H9 (cell line): ENCODE measurements at regions not wholly inside any gene's neighbourhood (a gene's known extent, or its start where the extent isn't known, plus 50 kb on each side); places are given as distances from the start of the nearest gene placed in this dataset.

Source experiments
- DNase-seq: peaks from one replicate; pipeline ENCODE4 v3.0.0-alpha.2; 2017
- H2AFZ ChIP-seq: one replicate; pipeline ENCODE4 v1.6.1; 2013; ENCODE audit warnings: mild to moderate bottlenecking, low read length, control low read depth, moderate library complexity
- H2AK5ac ChIP-seq: 2 replicates; pipeline ENCODE4 v1.6.1; 2013; ENCODE audit warnings: low read length, control low read depth, mixed read lengths; ENCODE audit not compliant: insufficient read length
- H2BK120ac ChIP-seq: one replicate; pipeline ENCODE4 v1.6.1; 2013; ENCODE audit warnings: low read depth, mild to moderate bottlenecking, low read length, control low read depth, inconsistent platforms; ENCODE audit not compliant: poor library complexity, severe bottlenecking
- H2BK12ac ChIP-seq: 2 replicates; pipeline ENCODE4 v1.6.1; 2013; ENCODE audit warnings: low read length, control low read depth, mixed read lengths, low read depth; ENCODE audit not compliant: insufficient read length
- H2BK15ac ChIP-seq: 2 replicates; pipeline ENCODE4 v1.6.1; 2013; ENCODE audit warnings: low read depth, low read length, control low read depth
- H2BK20ac ChIP-seq: one replicate; pipeline ENCODE4 v1.6.1; 2013; ENCODE audit warnings: low read depth, mild to moderate bottlenecking, low read length, control low read depth, inconsistent platforms; ENCODE audit not compliant: poor library complexity, severe bottlenecking
- H2BK5ac ChIP-seq: 2 replicates; pipeline ENCODE4 v1.6.1; 2013; ENCODE audit warnings: low read length, control low read depth, mixed read lengths; ENCODE audit not compliant: insufficient read length
- H3K14ac ChIP-seq: 2 replicates; pipeline ENCODE4 v1.6.1; 2013; ENCODE audit warnings: low read length, control low read depth; ENCODE audit not compliant: insufficient read depth
- H3K18ac ChIP-seq: 2 replicates; pipeline ENCODE4 v1.6.1; 2013; ENCODE audit warnings: low read depth, mild to moderate bottlenecking, mixed read lengths, low read length, control low read depth; ENCODE audit not compliant: insufficient read length
- H3K23ac ChIP-seq: 2 replicates; pipeline ENCODE4 v1.6.1; 2013; ENCODE audit warnings: low read length, control low read depth, mixed read lengths, low read depth; ENCODE audit not compliant: insufficient read length
- H3K23me2 ChIP-seq: 2 replicates; pipeline ENCODE4 v1.6.1; 2013; ENCODE audit warnings: low read depth, mild to moderate bottlenecking, mixed read lengths, low read length, control low read depth; ENCODE audit not compliant: insufficient read length, poor library complexity, severe bottlenecking
- H3K27ac ChIP-seq: 2 replicates; pipeline ENCODE4 v1.5.1; 2013; ENCODE audit warnings: low read length, control low read depth, mixed read lengths, low read depth; ENCODE audit not compliant: insufficient read length
- H3K27me3 ChIP-seq: 2 replicates; pipeline ENCODE4 v1.6.1; 2013; ENCODE audit warnings: low read length, control low read depth, inconsistent platforms; ENCODE audit not compliant: insufficient read depth
- H3K4ac ChIP-seq: 2 replicates; pipeline ENCODE4 v1.6.1; 2013; ENCODE audit warnings: low read depth, mild to moderate bottlenecking, control low read depth, inconsistent platforms, low read length, moderate library complexity
- H3K4me1 ChIP-seq: 2 replicates; pipeline ENCODE4 v1.6.1; 2013; ENCODE audit warnings: low read length, control low read depth, inconsistent platforms; ENCODE audit not compliant: insufficient read depth
- H3K4me2 ChIP-seq: 2 replicates; pipeline ENCODE4 v1.6.1; 2013; ENCODE audit warnings: low read length, control low read depth, mixed read lengths; ENCODE audit not compliant: insufficient read length, insufficient read depth
- H3K56ac ChIP-seq: 2 replicates; pipeline ENCODE4 v1.6.1; 2013; ENCODE audit warnings: low read depth, mild to moderate bottlenecking, mixed read lengths, low read length, control low read depth; ENCODE audit not compliant: insufficient read length
- H3K79me1 ChIP-seq: 2 replicates; pipeline ENCODE4 v1.6.1; 2013; ENCODE audit warnings: low read depth, mild to moderate bottlenecking, moderate library complexity, low read length, control low read depth, inconsistent platforms; ENCODE audit not compliant: insufficient read depth, poor library complexity, severe bottlenecking
- H3K79me2 ChIP-seq: 2 replicates; pipeline ENCODE4 v1.6.1; 2013; ENCODE audit warnings: low read length, control low read depth, inconsistent platforms; ENCODE audit not compliant: insufficient read depth
- H3K9ac ChIP-seq: 2 replicates; pipeline ENCODE4 v1.6.1; 2013; ENCODE audit warnings: low read length, control low read depth, mixed read lengths; ENCODE audit not compliant: insufficient read length; ENCODE audit errors: extremely low read depth
- H3K9me3 ChIP-seq: one replicate; pipeline ENCODE4 v1.6.1; 2013; ENCODE audit warnings: low read depth, low read length, inconsistent platforms; ENCODE audit not compliant: control insufficient read depth
- H3T11ph ChIP-seq: one replicate; pipeline ENCODE4 v1.6.1; 2013; ENCODE audit warnings: mild to moderate bottlenecking, low read length, control low read depth, inconsistent platforms
- H4K20me1 ChIP-seq: one replicate; pipeline ENCODE4 v1.6.1; 2013; ENCODE audit not compliant: control insufficient read depth, insufficient read length, insufficient read depth
- H4K5ac ChIP-seq: 2 replicates; pipeline ENCODE4 v1.6.1; 2013; ENCODE audit warnings: low read depth, mild to moderate bottlenecking, mixed read lengths, low read length, control low read depth; ENCODE audit not compliant: insufficient read length
- H4K8ac ChIP-seq: replicated peaks from 2 replicates; pipeline ENCODE4 v1.6.1; 2013; ENCODE audit warnings: low read length, control low read depth, mixed read lengths, low read depth; ENCODE audit not compliant: insufficient read length
- H4K91ac ChIP-seq: 2 replicates; pipeline ENCODE4 v1.6.1; 2013; ENCODE audit warnings: low read depth, mild to moderate bottlenecking, moderate library complexity, mixed read lengths, low read length, control low read depth; ENCODE audit not compliant: insufficient read length
- H3K27ac Mint-ChIP-seq, 3 experiments: 2 replicates in 2 of 3; 3 replicates in 1 of 3; pipeline ENCODE4 v1.8.0; 2020 to 2021; ENCODE audit warnings: mixed read lengths in 3 of 3, mild to moderate bottlenecking in 1 of 3, moderate library complexity in 1 of 3
- H3K27me3 Mint-ChIP-seq: 2 replicates; pipeline ENCODE4 v1.8.0; 2021; ENCODE audit warnings: low read depth, mild to moderate bottlenecking, moderate library complexity, mixed read lengths
- H3K36me3 Mint-ChIP-seq, 3 experiments: 2 replicates in 2 of 3; 3 replicates in 1 of 3; pipeline ENCODE4 v1.8.0; 2020 to 2021; ENCODE audit warnings: low read depth in 3 of 3, mixed read lengths in 3 of 3; ENCODE audit not compliant: insufficient read depth in 1 of 3
- H3K4me1 Mint-ChIP-seq, 2 experiments: 2 replicates each; pipeline ENCODE4 v1.8.0; 2020; ENCODE audit warnings: mixed read lengths in 2 of 2
- H3K4me3 Mint-ChIP-seq, 2 experiments: 2 replicates in 1 of 2; 3 replicates in 1 of 2; pipeline ENCODE4 v1.8.0; 2020 to 2021; ENCODE audit warnings: mild to moderate bottlenecking in 2 of 2, mixed read lengths in 2 of 2, moderate library complexity in 1 of 2
- H3K9me3 Mint-ChIP-seq, 2 experiments: 2 replicates in 1 of 2; 3 replicates in 1 of 2; pipeline ENCODE4 v1.8.0; 2020; ENCODE audit warnings: mild to moderate bottlenecking in 2 of 2, mixed read lengths in 2 of 2, moderate library complexity in 1 of 2
- CTCF ChIP-seq: fragments of 200-600 bp; sonication (generic); conservative IDR thresholded peaks from 3 replicates; pipeline ENCODE4 v1.8.0; 2021; ENCODE audit warnings: antibody characterized with exemption, mild to moderate bottlenecking

GRCh38 chr2:221680548-221680947, 108.4 kb upstream of the EPHA4 start:
- no peak overlapping the region for H3K4ac ChIP-seq
- no peak overlapping the region for H3K56ac ChIP-seq
- H2BK15ac ChIP-seq: no peak overlapping the region
- no peak for TF ChIP-seq CTCF
- H4K8ac ChIP-seq: no peak overlapping the region
- no peak overlapping the region for H2BK120ac ChIP-seq
- Mint-ChIP-seq H3K4me3 (no peak overlapping the region), H3K27me3 (no peaks in the 10 kb centered on the region), H3K4me1 (peaks cover 45 to 50% of the 10 kb centered on the region in 2 experiments), H3K36me3 (no peaks in the 10 kb centered on the region; a peak in 1 of 7 replicates), H3K9me3 (no peaks in the 10 kb centered on the region), H3K27ac (no peak overlapping the region)
- no peak overlapping the region for H3K18ac ChIP-seq
- peaks cover 20% of the 10 kb centered on the region for H3K4me1 ChIP-seq
- no peak overlapping the region for H3T11ph ChIP-seq
- no peaks in the 10 kb centered on the region for H3K23me2 ChIP-seq
- no peak overlapping the region for H2AFZ ChIP-seq
- H4K20me1 ChIP-seq: no peaks in the 10 kb centered on the region
- H3K79me2 ChIP-seq: no peaks in the 10 kb centered on the region
- no peaks in the 10 kb centered on the region for H3K79me1 ChIP-seq
- no peak overlapping the region for H3K27ac ChIP-seq
- no peak overlapping the region for H2BK20ac ChIP-seq
- no peak overlapping the region for H3K23ac ChIP-seq
- DNase-seq: no peak
- no peak overlapping the region for H3K4me2 ChIP-seq
- H3K27me3 ChIP-seq: no peaks in the 10 kb centered on the region
- no peak overlapping the region for H2BK12ac ChIP-seq
- no peak overlapping the region for H2AK5ac ChIP-seq
- no peak overlapping the region for H4K91ac ChIP-seq
- H3K14ac ChIP-seq: no peak overlapping the region
- no peak overlapping the region for H3K9ac ChIP-seq
- no peak overlapping the region for H4K5ac ChIP-seq
- H3K9me3 ChIP-seq: no peaks in the 10 kb centered on the region
- H2BK5ac ChIP-seq: no peak overlapping the region
